DOHH2 (cell line): ENCODE measurements at regions not wholly inside any gene's neighbourhood (a gene's known extent, or its start where the extent isn't known, plus 50 kb on each side); places are given as distances from the start of the nearest gene placed in this dataset.

Source experiments
- H3F3A ChIP-seq: fragments of 200-600 bp; sonication (generic), shearing (Covaris generic); 2 replicates; pipeline ENCODE4 v1.6.0; 2016; ENCODE audit warnings: antibody characterized with exemption, mild to moderate bottlenecking; ENCODE audit not compliant: control insufficient read depth, insufficient read depth
- H3K27ac ChIP-seq: fragments of 200-600 bp; sonication (generic); 2 replicates; pipeline ENCODE4 v1.5.1; 2014; ENCODE audit warnings: low read depth, mild to moderate bottlenecking, low read length, moderate library complexity
- H3K27me3 ChIP-seq: fragments of 200-600 bp; sonication (generic); 2 replicates; pipeline ENCODE4 v1.6.1; 2014; ENCODE audit warnings: mild to moderate bottlenecking, low read length, mixed read lengths; ENCODE audit not compliant: control insufficient read depth
- H3K36me3 ChIP-seq: fragments of 200-600 bp; sonication (generic); 2 replicates; pipeline ENCODE4 v1.6.1; 2014; ENCODE audit warnings: mild to moderate bottlenecking, low read length, moderate library complexity, mixed read lengths; ENCODE audit not compliant: control insufficient read depth
- H3K4me1 ChIP-seq: fragments of 200-600 bp; sonication (generic); 2 replicates; pipeline ENCODE4 v1.6.1; 2014; ENCODE audit warnings: mild to moderate bottlenecking, low read length, mixed read lengths; ENCODE audit not compliant: control insufficient read depth
- H3K4me2 ChIP-seq: fragments of 200-600 bp; sonication (generic); 2 replicates; pipeline ENCODE4 v1.6.0; 2014; ENCODE audit warnings: mild to moderate bottlenecking, low read length, moderate library complexity
- H3K4me3 ChIP-seq: fragments of 200-600 bp; sonication (generic); 2 replicates; pipeline ENCODE4 v1.5.1; 2014; ENCODE audit warnings: mild to moderate bottlenecking, low read length, mixed read lengths
- H3K79me2 ChIP-seq: fragments of 200-600 bp; sonication (generic); 2 replicates; pipeline ENCODE4 v1.6.1; 2014; ENCODE audit warnings: mild to moderate bottlenecking, low read length, mixed read lengths; ENCODE audit not compliant: control insufficient read depth
- H3K9me2 ChIP-seq: fragments of 200-600 bp; sonication (generic); replicated peaks from 2 replicates; pipeline ENCODE4 v1.6.1; 2014; ENCODE audit warnings: mild to moderate bottlenecking, low read length, mixed read lengths; ENCODE audit not compliant: control insufficient read depth
- H3K9me3 ChIP-seq: fragments of 200-600 bp; sonication (generic); 2 replicates; pipeline ENCODE4 v1.6.1; 2014; ENCODE audit warnings: antibody characterized with exemption, low read length, mixed read lengths; ENCODE audit not compliant: control insufficient read depth, insufficient read depth
- H4K20me1 ChIP-seq: fragments of 200-600 bp; sonication (generic); 2 replicates; pipeline ENCODE4 v1.6.0; 2014; ENCODE audit warnings: low read depth, mild to moderate bottlenecking, antibody characterized with exemption, low read length, moderate library complexity; ENCODE audit not compliant: control insufficient read depth, insufficient read depth
- EZH2phosphoT487 ChIP-seq: fragments of 200-600 bp; sonication (generic); IDR thresholded peaks from 2 replicates; pipeline ENCODE4 v1.6.1; 2017; ENCODE audit warnings: borderline replicate concordance, mild to moderate bottlenecking, antibody characterized with exemption, low read length, moderate library complexity, mixed read lengths
- TF ChIP-seq, protein P1 (sequence below): fragments of 200-600 bp; sonication (generic); IDR thresholded peaks from one replicate; pipeline ENCODE4 v1.5.1; 2014; ENCODE audit warnings: antibody characterized with exemption, mild to moderate bottlenecking, low read depth, low read length; ENCODE audit not compliant: poor library complexity, severe bottlenecking

DNA sequence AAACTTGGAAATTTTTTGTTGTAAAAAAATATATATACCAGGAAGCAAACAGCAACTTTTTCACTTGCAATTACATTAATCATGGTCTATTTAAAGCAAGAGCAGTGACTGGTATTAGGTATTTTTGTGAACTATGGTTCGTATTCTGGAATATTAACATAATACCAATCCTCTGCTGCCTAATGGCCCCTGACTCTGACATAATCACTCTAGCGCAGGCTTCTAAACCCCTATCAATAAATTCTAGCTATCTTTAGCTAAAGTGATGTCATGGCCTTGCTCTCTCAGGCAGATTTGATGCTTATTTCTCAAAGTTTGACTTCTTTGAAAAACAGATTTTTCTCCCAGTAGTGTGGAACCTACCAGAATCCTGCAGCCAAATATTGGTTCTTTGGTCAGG lies 808.3 kb downstream of the VGLL3 start:
- Histone ChIP-seq H3K4me1 (no peaks in the 10 kb centered on the region), H3F3A (no peaks in the 10 kb centered on the region), H3K4me2 (no peak overlapping the region), H3K9me3 (no peaks in the 10 kb centered on the region; the same call in 1 of the 2 replicates), H3K4me3 (no peak overlapping the region), H3K36me3 (no peaks in the 10 kb centered on the region), H3K9me2 (no peaks in the 10 kb centered on the region), H3K27me3 (no peaks in the 10 kb centered on the region), H3K27ac (no peak overlapping the region), H4K20me1 (no peaks in the 10 kb centered on the region), H3K79me2 (no peaks in the 10 kb centered on the region)
- TF ChIP-seq, protein P1, sequence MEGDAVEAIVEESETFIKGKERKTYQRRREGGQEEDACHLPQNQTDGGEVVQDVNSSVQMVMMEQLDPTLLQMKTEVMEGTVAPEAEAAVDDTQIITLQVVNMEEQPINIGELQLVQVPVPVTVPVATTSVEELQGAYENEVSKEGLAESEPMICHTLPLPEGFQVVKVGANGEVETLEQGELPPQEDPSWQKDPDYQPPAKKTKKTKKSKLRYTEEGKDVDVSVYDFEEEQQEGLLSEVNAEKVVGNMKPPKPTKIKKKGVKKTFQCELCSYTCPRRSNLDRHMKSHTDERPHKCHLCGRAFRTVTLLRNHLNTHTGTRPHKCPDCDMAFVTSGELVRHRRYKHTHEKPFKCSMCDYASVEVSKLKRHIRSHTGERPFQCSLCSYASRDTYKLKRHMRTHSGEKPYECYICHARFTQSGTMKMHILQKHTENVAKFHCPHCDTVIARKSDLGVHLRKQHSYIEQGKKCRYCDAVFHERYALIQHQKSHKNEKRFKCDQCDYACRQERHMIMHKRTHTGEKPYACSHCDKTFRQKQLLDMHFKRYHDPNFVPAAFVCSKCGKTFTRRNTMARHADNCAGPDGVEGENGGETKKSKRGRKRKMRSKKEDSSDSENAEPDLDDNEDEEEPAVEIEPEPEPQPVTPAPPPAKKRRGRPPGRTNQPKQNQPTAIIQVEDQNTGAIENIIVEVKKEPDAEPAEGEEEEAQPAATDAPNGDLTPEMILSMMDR, result no peak
- TF ChIP-seq EZH2phosphoT487, result no peak

DNA sequence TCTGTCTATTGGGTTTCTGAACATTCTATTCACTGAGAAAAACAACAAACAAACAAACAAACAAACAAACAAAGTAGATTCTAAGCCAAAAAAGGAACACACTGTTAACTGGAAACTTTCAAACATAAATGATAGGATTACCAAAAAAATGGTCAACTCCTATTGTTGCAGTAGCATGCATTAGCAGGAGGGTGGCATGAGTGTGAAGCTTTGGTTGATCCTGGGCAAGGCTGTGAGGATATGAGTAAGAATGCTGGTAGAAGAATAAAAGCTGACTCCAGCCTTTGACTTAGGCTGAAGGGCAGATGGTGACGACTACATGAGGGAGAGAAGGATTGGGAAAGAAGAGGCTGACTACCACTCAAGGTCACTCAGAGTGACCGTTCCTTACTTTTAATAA lies 810.3 kb downstream of the VGLL3 start:
- no peaks in the 10 kb centered on the region for H3F3A ChIP-seq
- H3K79me2 ChIP-seq, result no peaks in the 10 kb centered on the region
- H4K20me1 ChIP-seq, result no peaks in the 10 kb centered on the region
- no peaks in the 10 kb centered on the region for H3K9me2 ChIP-seq
- H3K4me1 ChIP-seq, result no peaks in the 10 kb centered on the region
- H3K27ac ChIP-seq, result no peak overlapping the region
- H3K36me3 ChIP-seq, result no peaks in the 10 kb centered on the region
- TF ChIP-seq, protein P1, result no peak
- TF ChIP-seq EZH2phosphoT487, result no peak
- H3K9me3 ChIP-seq, result no peaks in the 10 kb centered on the region; the same call in 1 of the 2 replicates
- H3K4me3 ChIP-seq, result no peak overlapping the region
- no peak overlapping the region for H3K4me2 ChIP-seq
- no peaks in the 10 kb centered on the region for H3K27me3 ChIP-seq

DNA sequence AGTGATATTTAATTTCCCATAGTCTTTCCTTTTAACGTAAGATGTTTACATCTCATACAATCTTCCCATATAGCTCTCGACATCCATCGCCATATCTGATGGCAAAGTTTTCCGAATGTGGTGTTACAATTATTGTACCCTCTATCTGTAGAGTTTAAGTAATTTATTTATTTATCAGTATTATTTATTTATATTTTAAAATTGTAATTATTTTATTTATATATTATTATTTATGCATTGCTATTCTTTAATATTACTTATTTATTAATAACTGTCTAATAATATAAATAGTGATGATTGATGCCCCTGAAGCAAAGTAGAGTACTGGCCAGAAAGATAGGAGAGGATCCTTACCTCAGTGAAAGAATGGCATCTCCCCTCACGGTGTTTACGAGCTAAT lies 812.9 kb downstream of the VGLL3 start:
- Histone ChIP-seq H3K27ac (no peak overlapping the region), H3K4me1 (no peaks in the 10 kb centered on the region), H3F3A (no peaks in the 10 kb centered on the region), H4K20me1 (no peaks in the 10 kb centered on the region), H3K9me3 (no peaks in the 10 kb centered on the region), H3K27me3 (no peaks in the 10 kb centered on the region), H3K4me2 (no peak overlapping the region), H3K4me3 (no peak overlapping the region), H3K79me2 (no peaks in the 10 kb centered on the region), H3K36me3 (no peaks in the 10 kb centered on the region), H3K9me2 (no peaks in the 10 kb centered on the region)
- TF ChIP-seq, protein P1, result no peak
- no peak for TF ChIP-seq EZH2phosphoT487

DNA sequence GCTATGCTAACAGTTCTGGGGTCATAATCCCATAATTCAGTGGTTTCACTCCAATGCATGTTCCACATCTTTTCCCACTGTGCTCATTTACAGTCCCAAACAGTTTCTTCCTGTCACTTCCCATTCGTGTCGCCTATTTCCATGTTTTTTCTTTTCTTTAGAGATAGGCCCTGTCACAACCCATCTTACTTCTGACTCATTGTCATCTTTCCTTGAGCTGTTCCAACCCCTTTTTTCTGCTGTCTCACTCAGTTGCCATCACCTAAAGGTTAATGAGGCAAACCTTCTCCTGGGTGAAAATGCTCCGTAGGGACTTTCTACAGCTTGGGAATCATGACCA lies 814.5 kb downstream of the VGLL3 start:
- no peaks in the 10 kb centered on the region for H3K9me2 ChIP-seq
- no peak overlapping the region for H3K27ac ChIP-seq
- H3K4me2 ChIP-seq, result no peak overlapping the region
- no peaks in the 10 kb centered on the region for H3F3A ChIP-seq
- H3K4me1 ChIP-seq, result no peaks in the 10 kb centered on the region
- no peaks in the 10 kb centered on the region for H3K9me3 ChIP-seq
- no peaks in the 10 kb centered on the region for H3K36me3 ChIP-seq
- H4K20me1 ChIP-seq, result no peaks in the 10 kb centered on the region
- no peaks in the 10 kb centered on the region for H3K79me2 ChIP-seq
- H3K27me3 ChIP-seq, result no peaks in the 10 kb centered on the region
- H3K4me3 ChIP-seq, result no peak overlapping the region
- TF ChIP-seq, protein P1, result no peak
- no peak for TF ChIP-seq EZH2phosphoT487
